ENCODE measurements at regions not wholly inside any gene's neighbourhood (a gene's known extent, or its start where the extent isn't known, plus 50 kb on each side); places are given as distances from the start of the nearest gene placed in this dataset.
A peak's percentile ranks its signal among the peaks of the same experiment; 100 is the strongest.

DNA sequence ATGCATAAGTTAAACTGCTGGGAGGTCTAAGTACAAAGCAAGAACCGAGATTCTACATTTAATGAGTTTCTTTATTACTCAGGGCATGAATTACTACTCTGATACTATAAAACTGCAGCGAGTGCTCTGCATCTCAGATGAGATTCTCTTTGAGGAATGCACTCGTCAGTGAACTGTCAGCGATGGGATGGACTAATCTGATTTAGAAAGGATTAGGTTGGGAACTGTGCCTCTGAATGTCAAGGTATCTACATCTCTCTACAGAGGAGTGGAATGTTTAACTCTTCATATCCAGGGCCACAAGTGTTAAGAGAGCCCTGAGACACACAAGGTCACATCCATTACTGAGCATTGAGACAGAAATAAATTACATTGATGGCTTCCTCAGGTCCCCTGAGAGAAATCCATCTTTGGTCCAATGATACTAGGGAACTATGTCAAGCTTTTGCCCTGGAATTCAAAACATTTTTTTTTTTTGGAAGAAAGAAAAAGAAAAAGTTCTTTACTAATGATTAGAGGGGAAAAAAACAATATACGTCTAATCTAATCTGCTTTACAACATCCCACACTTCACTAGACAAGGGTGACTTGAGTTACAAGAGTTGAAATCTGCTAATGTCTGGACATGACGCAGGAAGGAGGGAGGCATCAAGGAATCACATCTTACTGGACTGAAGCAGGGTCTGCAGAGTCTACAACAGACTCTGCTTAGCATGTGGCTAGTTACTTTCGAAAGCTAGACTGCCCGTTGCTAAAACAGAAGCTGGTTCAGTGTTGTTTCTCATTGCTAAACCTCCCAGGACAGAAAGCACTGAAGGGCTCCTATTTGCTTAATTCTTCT lies 270.0 kb upstream of the TLE4 start:
- Mint-ChIP-seq H3K27me3 (peaks cover 1% of the 10 kb centered on the region), H3K9me3 (no peaks in the 10 kb centered on the region), H3K27ac (no peak overlapping the region), H3K4me1 (no peaks in the 10 kb centered on the region), H3K36me3 (no peaks in the 10 kb centered on the region), H3K4me3 (no peak overlapping the region)

GRCh38 chr9:79302569-79302968 lies 269.2 kb upstream of the TLE4 start:
- H3K27me3 Mint-ChIP-seq, result no peaks in the 10 kb centered on the region
- H3K4me3 Mint-ChIP-seq, result no peak overlapping the region

DNA sequence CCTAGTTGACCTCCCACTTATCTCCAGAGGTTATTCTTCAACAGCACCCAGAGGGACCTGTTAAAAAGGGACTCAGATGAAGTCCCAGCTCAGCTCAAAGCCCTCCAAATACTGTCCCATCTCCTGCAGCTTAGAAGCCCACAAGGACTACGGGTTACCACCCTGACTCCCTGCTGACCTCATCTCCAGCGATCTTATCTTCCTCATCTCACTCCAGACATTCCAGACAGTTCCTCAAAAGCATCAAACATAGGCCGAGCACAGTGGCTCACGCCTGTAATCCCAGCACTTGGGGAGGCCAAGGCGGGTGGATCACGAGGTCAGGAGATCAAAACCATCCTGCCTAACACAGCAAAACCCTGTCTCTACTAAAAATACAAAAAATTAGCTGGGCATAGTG lies 263.8 kb upstream of the TLE4 start:
- Mint-ChIP-seq H3K27ac (no peak overlapping the region), H3K27me3 (no peaks in the 10 kb centered on the region), H3K36me3 (no peaks in the 10 kb centered on the region), H3K4me1 (no peaks in the 10 kb centered on the region), H3K4me3 (no peak overlapping the region), H3K9me3 (no peaks in the 10 kb centered on the region)

More at GRCh38 chr9:79302569-79302968, 269.2 kb upstream of the TLE4 start:
- H3K27ac Mint-ChIP-seq, result no peak overlapping the region
- H3K9me3 Mint-ChIP-seq, result no peaks in the 10 kb centered on the region
- no peaks in the 10 kb centered on the region for H3K4me1 Mint-ChIP-seq
- H3K36me3 Mint-ChIP-seq, result no peaks in the 10 kb centered on the region

- no peaks in the 10 kb centered on the region for H3K36me3 Mint-ChIP-seq
- H3K4me1 Mint-ChIP-seq, result no peaks in the 10 kb centered on the region
- H3K4me3 Mint-ChIP-seq, result no peak overlapping the region
- H3K27ac Mint-ChIP-seq, result no peak overlapping the region
- H3K27me3 Mint-ChIP-seq, result no peaks in the 10 kb centered on the region
- H3K9me3 Mint-ChIP-seq, result no peaks in the 10 kb centered on the region
Observed at GRCh38 chr9:79312686-79313421, 258.9 kb upstream of the TLE4 start.

DNA sequence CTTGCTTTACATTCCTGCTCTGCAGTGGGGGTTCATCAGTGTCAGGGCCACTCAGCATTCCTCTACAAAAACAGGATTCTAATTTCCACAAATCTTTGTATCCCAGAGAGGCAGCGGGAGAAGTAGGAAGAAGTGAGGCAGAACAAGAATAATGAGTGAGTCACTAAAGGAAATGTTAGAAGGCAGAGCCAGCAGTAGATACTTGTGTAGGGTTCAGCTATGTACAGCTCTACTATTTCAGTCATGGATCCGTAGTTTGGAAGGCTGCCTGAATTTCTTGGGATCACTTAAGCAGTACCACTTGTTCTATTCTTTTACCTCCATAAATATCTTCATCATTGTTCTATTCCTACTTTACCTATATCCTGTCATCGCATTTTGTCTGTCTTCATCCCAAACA lies 246.3 kb upstream of the TLE4 start:
- Mint-ChIP-seq H3K4me1 (no peaks in the 10 kb centered on the region), H3K9me3 (no peaks in the 10 kb centered on the region), H3K27ac (peak overlapping the region; percentile 19), H3K4me3 (no peak overlapping the region), H3K27me3 (peaks cover 3% of the 10 kb centered on the region), H3K36me3 (no peaks in the 10 kb centered on the region)

DNA sequence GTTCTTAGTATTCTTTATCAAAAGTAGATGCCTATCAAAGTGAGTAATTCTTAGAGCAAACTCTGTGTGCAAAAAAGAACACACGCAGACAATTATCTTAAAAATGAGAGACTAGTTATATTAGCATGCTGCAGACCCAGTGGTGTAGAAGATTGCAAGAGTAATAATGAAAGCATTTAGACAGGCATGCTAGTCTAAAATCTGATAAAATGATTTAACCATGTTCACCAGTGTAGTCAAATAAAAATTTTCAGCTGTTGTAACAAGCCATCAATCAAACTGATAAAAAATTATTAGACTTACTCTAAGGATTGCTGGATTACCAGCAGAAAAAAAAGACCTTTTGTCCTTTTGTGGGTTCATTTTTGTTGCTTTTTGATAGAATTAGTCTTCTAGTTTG lies 241.9 kb upstream of the TLE4 start:
- Mint-ChIP-seq H3K36me3 (no peaks in the 10 kb centered on the region), H3K27ac (no peak overlapping the region), H3K27me3 (peaks cover 2% of the 10 kb centered on the region), H3K4me1 (no peaks in the 10 kb centered on the region), H3K4me3 (no peak overlapping the region), H3K9me3 (no peaks in the 10 kb centered on the region)

DNA sequence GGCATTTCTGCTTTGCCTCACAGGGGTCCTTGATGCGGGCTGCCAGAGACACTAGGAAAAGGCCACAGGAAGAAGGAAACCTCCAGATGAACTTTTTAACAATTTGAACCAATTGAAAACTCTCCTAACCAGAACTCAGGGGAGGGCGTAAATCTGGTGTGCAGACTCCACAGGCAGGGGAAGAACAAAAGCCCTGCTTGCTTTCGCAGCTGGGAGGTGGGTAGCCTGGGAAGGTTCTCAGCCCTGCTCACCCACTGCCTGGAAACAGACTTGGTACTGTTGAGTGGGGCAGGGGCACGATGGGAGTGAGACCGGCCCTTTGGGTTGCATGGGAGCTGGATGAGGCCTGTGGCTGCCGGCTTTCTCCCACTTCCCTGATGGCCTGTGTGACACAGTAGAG lies 237.8 kb upstream of the TLE4 start:
- H3K4me3 Mint-ChIP-seq, result no peak overlapping the region
- H3K27ac Mint-ChIP-seq, result no peak overlapping the region
- H3K4me1 Mint-ChIP-seq, result no peaks in the 10 kb centered on the region
- peaks cover 5% of the 10 kb centered on the region for H3K9me3 Mint-ChIP-seq
- peaks cover 6% of the 10 kb centered on the region for H3K27me3 Mint-ChIP-seq
- H3K36me3 Mint-ChIP-seq, result no peaks in the 10 kb centered on the region

DNA sequence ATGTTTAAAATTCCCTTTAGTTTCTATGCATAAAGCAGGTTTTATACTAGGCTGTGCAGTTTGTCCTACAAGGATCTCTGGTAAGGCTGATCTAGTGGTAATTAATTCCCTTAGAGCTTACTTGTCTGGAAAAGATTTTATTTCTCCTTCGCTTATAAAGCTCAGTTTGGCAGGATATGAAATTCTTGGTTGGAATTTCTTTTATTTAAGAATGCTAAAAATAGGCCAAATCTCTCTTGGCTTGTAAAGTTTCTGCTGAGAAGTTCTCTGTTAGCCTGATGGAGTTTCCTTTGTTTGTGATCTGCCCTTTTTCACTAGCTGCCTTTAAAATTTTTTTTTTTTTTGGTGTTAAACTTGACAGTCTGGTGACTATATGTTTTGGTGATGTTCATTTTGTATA lies 237.1 kb upstream of the TLE4 start:
- Mint-ChIP-seq H3K4me1 (no peaks in the 10 kb centered on the region), H3K36me3 (no peaks in the 10 kb centered on the region), H3K27me3 (peaks cover 6% of the 10 kb centered on the region), H3K4me3 (no peak overlapping the region), H3K9me3 (peaks cover 5% of the 10 kb centered on the region), H3K27ac (no peak overlapping the region)

- Mint-ChIP-seq H3K27ac (no peak overlapping the region), H3K36me3 (no peaks in the 10 kb centered on the region), H3K4me1 (no peaks in the 10 kb centered on the region), H3K9me3 (peaks cover 5% of the 10 kb centered on the region), H3K4me3 (no peak overlapping the region), H3K27me3 (peaks cover 8% of the 10 kb centered on the region)
Observed at GRCh38 chr9:79335987-79336386, 235.8 kb upstream of the TLE4 start.

- Mint-ChIP-seq H3K4me1 (no peaks in the 10 kb centered on the region), H3K27ac (no peak overlapping the region), H3K4me3 (no peak overlapping the region)
Observed at GRCh38 chr9:79341561-79341960, 230.2 kb upstream of the TLE4 start.

GRCh38 chr9:79346350-79347020 lies 225.3 kb upstream of the TLE4 start:
- Mint-ChIP-seq H3K36me3 (no peaks in the 10 kb centered on the region), H3K27me3 (no peaks in the 10 kb centered on the region), H3K27ac (no peak overlapping the region), H3K4me3 (no peak overlapping the region), H3K4me1 (no peaks in the 10 kb centered on the region), H3K9me3 (peaks cover 2% of the 10 kb centered on the region)

More at GRCh38 chr9:79341561-79341960, 230.2 kb upstream of the TLE4 start:
- no peaks in the 10 kb centered on the region for H3K36me3 Mint-ChIP-seq
- peaks cover 3% of the 10 kb centered on the region for H3K27me3 Mint-ChIP-seq
- H3K9me3 Mint-ChIP-seq, result no peaks in the 10 kb centered on the region

GRCh38 chr9:79352322-79352721 lies 219.4 kb upstream of the TLE4 start:
- H3K4me3 Mint-ChIP-seq, result no peak overlapping the region

GRCh38 chr9:79353856-79354520 lies 217.8 kb upstream of the TLE4 start:
- no peak overlapping the region for H3K4me3 Mint-ChIP-seq
- H3K36me3 Mint-ChIP-seq, result no peaks in the 10 kb centered on the region
- H3K4me1 Mint-ChIP-seq, result no peaks in the 10 kb centered on the region
- peaks cover 5% of the 10 kb centered on the region for H3K27me3 Mint-ChIP-seq
- H3K27ac Mint-ChIP-seq, result no peak overlapping the region
- H3K9me3 Mint-ChIP-seq, result peaks cover 6% of the 10 kb centered on the region

More at GRCh38 chr9:79352322-79352721, 219.4 kb upstream of the TLE4 start:
- H3K36me3 Mint-ChIP-seq, result no peaks in the 10 kb centered on the region
- H3K27ac Mint-ChIP-seq, result no peak overlapping the region
- peaks cover 6% of the 10 kb centered on the region for H3K9me3 Mint-ChIP-seq
- H3K27me3 Mint-ChIP-seq, result peaks cover 1% of the 10 kb centered on the region
- H3K4me1 Mint-ChIP-seq, result no peaks in the 10 kb centered on the region

GRCh38 chr9:79357194-79357593 lies 214.6 kb upstream of the TLE4 start:
- no peaks in the 10 kb centered on the region for H3K36me3 Mint-ChIP-seq
- no peaks in the 10 kb centered on the region for H3K4me1 Mint-ChIP-seq
- peaks cover 14% of the 10 kb centered on the region for H3K27me3 Mint-ChIP-seq
- H3K4me3 Mint-ChIP-seq, result no peak overlapping the region
- no peak overlapping the region for H3K27ac Mint-ChIP-seq
- no peaks in the 10 kb centered on the region for H3K9me3 Mint-ChIP-seq

- no peaks in the 10 kb centered on the region for H3K4me1 Mint-ChIP-seq
- H3K27ac Mint-ChIP-seq, result no peak overlapping the region
- no peaks in the 10 kb centered on the region for H3K36me3 Mint-ChIP-seq
- H3K9me3 Mint-ChIP-seq, result no peaks in the 10 kb centered on the region
- H3K4me3 Mint-ChIP-seq, result no peak overlapping the region
- peaks cover 14% of the 10 kb centered on the region for H3K27me3 Mint-ChIP-seq
Observed at GRCh38 chr9:79357616-79358015, 214.1 kb upstream of the TLE4 start.

Measured in activated naive CD4-positive, alpha-beta T cell treated with anti-CD3 and anti-CD28 coated beads, Interleukin-2, amount 50 U/mL, for 24 hours (primary cell).